OCI-LY1 (cell line): ENCODE measurements at regions not wholly inside any gene's neighbourhood (a gene's known extent, or its start where the extent isn't known, plus 50 kb on each side); places are given as distances from the start of the nearest gene placed in this dataset.

Experiments
- EZH2 ChIP-seq: fragments of 200-600 bp; sonication (generic), shearing (Covaris generic); IDR thresholded peaks from 2 replicates; pipeline ENCODE4 v1.8.0; 2017; ENCODE audit warnings: borderline replicate concordance, mixed run types, mild to moderate bottlenecking, antibody characterized with exemption, low read length, moderate library complexity, mixed read lengths
- TF ChIP-seq, protein P1 (sequence below): fragments of 200-600 bp; sonication (generic), shearing (Covaris generic); IDR thresholded peaks from 2 replicates; pipeline ENCODE4 v1.5.1; 2017; ENCODE audit warnings: mild to moderate bottlenecking, antibody characterized with exemption, low read length, moderate library complexity, mixed read lengths

DNA sequence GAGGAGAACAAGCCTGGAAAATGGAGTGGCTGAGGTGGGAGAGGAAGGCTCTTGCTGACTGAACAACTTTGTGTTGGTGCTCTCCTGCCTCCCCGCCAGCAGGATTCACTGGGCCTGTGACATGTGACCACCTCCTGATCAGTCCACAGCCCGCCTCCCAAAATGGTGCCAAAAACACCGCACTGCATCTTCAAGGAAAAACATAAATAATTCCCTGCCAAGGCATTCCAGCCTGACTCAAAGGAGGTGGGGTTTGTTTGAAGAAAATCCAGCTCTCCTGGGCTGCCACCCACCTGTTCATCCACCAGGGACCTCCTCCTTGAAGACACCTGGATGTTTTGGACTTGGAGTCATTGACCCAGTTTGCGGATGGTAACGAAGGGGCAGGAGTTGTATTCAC lies 83.8 kb upstream of the PIWIL1 start:
- no peak for TF ChIP-seq EZH2
- TF ChIP-seq, protein P1, sequence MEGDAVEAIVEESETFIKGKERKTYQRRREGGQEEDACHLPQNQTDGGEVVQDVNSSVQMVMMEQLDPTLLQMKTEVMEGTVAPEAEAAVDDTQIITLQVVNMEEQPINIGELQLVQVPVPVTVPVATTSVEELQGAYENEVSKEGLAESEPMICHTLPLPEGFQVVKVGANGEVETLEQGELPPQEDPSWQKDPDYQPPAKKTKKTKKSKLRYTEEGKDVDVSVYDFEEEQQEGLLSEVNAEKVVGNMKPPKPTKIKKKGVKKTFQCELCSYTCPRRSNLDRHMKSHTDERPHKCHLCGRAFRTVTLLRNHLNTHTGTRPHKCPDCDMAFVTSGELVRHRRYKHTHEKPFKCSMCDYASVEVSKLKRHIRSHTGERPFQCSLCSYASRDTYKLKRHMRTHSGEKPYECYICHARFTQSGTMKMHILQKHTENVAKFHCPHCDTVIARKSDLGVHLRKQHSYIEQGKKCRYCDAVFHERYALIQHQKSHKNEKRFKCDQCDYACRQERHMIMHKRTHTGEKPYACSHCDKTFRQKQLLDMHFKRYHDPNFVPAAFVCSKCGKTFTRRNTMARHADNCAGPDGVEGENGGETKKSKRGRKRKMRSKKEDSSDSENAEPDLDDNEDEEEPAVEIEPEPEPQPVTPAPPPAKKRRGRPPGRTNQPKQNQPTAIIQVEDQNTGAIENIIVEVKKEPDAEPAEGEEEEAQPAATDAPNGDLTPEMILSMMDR = no peak
